Endothelial cell of umbilical vein (primary cell): ENCODE measurements at regions not wholly inside any gene's neighbourhood (a gene's known extent, or its start where the extent isn't known, plus 50 kb on each side); places are given as distances from the start of the nearest gene placed in this dataset.

Experiments
- BruUV-seq: library from RNA; stranded (reverse); fragments of 400-500 nt; replicated peaks from 2 replicates; lab custom pipeline; 2021; lab: Mats Ljungman, UMichigan
- CTCF ChIA-PET: fragments of 300-600, 350-600 bp; sonication (Branson Sonifier 250); formaldehyde crosslinking; loops from one replicate; lab custom pipeline; 2021; ENCODE audit warnings: antibody characterized with exemption, inconsistent platforms; lab: Charles Lee
- POLR2A ChIA-PET: fragments of 300-600, 350-600 bp; sonication (Branson Sonifier 250); formaldehyde crosslinking; loops from one replicate; lab custom pipeline; 2021; ENCODE audit warnings: antibody characterized with exemption, inconsistent platforms; lab: Charles Lee
- DNase-seq: peaks from one replicate; pipeline ENCODE4 v3.0.0-alpha.2; 2011; ENCODE audit warnings: low read depth, low spot score
- FAIRE-seq: peaks from 2 replicates; lab custom pipeline; 2011; peaks lifted over from hg19 to GRCh38; lab: Jason Lieb, UNC
- H2AFZ ChIP-seq: 2 replicates; pipeline ENCODE4 v1.6.0; 2012; ENCODE audit warnings: low read depth, low read length, control low read depth, inconsistent platforms
- H3K27ac ChIP-seq: 2 replicates; pipeline ENCODE4 v1.5.1; 2011; ENCODE audit warnings: low read depth, mild to moderate bottlenecking, control low read depth, low read length, moderate library complexity; ENCODE audit not compliant: insufficient read depth
- H3K27me3 ChIP-seq, 2 experiments: 2 replicates each; pipeline versions ENCODE4 v1.6.0 to v1.6.1; 2011; ENCODE audit warnings: low read length in 2 of 2, mixed read lengths in 1 of 2; ENCODE audit not compliant: control insufficient read depth in 2 of 2, insufficient read depth in 2 of 2
- H3K36me3 ChIP-seq, 2 experiments: 2 replicates in 1 of 2; 3 replicates in 1 of 2; pipeline ENCODE4 v1.5.1; 2011; ENCODE audit warnings: low read length in 2 of 2, mild to moderate bottlenecking in 1 of 2, moderate library complexity in 1 of 2; ENCODE audit not compliant: control insufficient read depth in 2 of 2, insufficient read depth in 2 of 2; ENCODE audit errors: extremely low read depth in 1 of 2
- H3K4me1 ChIP-seq: 3 replicates; pipeline ENCODE4 v1.5.1; 2011; ENCODE audit warnings: mild to moderate bottlenecking, low read length; ENCODE audit not compliant: control insufficient read depth, insufficient read depth; ENCODE audit errors: extremely low read depth
- H3K4me2 ChIP-seq: 2 replicates; pipeline ENCODE4 v1.6.1; 2011; ENCODE audit warnings: low read length, control low read depth, mixed read lengths; ENCODE audit not compliant: insufficient read depth
- H3K4me3 ChIP-seq, 3 experiments: fragments of 200-600 bp in 1 of 3; sonication (generic), shearing (Covaris generic) in 1 of 3; replicated peaks in 1 of 3; 2 replicates each; pipeline ENCODE4 v1.5.1; 2011 to 2016; ENCODE audit warnings: control low read depth in 3 of 3, low read length in 3 of 3, mild to moderate bottlenecking in 2 of 3, inconsistent platforms in 1 of 3, low read depth in 1 of 3, moderate library complexity in 1 of 3; ENCODE audit not compliant: insufficient read depth in 1 of 3
- H3K79me2 ChIP-seq: 2 replicates; pipeline ENCODE4 v1.6.0; 2012; ENCODE audit warnings: low read length, inconsistent platforms; ENCODE audit not compliant: control insufficient read depth, insufficient read depth
- H3K9ac ChIP-seq: replicated peaks from 2 replicates; pipeline ENCODE3; 2011; ENCODE audit warnings: low read length, control low read depth; ENCODE audit not compliant: insufficient read depth; ENCODE audit errors: extremely low read depth
- H3K9me1 ChIP-seq: replicated peaks from 3 replicates; pipeline ENCODE4 v1.6.0; 2011; ENCODE audit warnings: mild to moderate bottlenecking, low read length; ENCODE audit not compliant: control insufficient read depth, insufficient read depth; ENCODE audit errors: extremely low read depth
- H3K9me3 ChIP-seq: replicated peaks from 2 replicates; pipeline ENCODE4 v1.5.1; 2012; ENCODE audit warnings: low read length, inconsistent platforms; ENCODE audit not compliant: control insufficient read depth, insufficient read depth
- H4K20me1 ChIP-seq: replicated peaks from 2 replicates; pipeline ENCODE3; 2011; ENCODE audit warnings: mild to moderate bottlenecking, low read length; ENCODE audit not compliant: control insufficient read depth, insufficient read depth; ENCODE audit errors: extremely low read depth
- CTCF ChIP-seq, 2 donors: IDR thresholded peaks; 1 replicate in 1 of 2; 2 replicates in 1 of 2; pipeline ENCODE4 v1.5.1; 2011; ENCODE audit warnings: low read length in 2 of 2, mild to moderate bottlenecking in 2 of 2, moderate library complexity in 2 of 2, control low read depth in 1 of 2, inconsistent platforms in 1 of 2, low read depth in 1 of 2; ENCODE audit not compliant: insufficient read depth in 1 of 2; ENCODE audit errors: extremely low read depth in 1 of 2
- EZH2 ChIP-seq: IDR thresholded peaks from 2 replicates; pipeline ENCODE4 v1.6.1; 2012; ENCODE audit warnings: borderline replicate concordance, low read depth, mild to moderate bottlenecking, moderate library complexity, low read length, inconsistent platforms; ENCODE audit not compliant: severe bottlenecking
- GATA2 ChIP-seq: IDR thresholded peaks from 2 replicates; pipeline ENCODE4 v1.7.0; 2011; ENCODE audit warnings: low read depth, mild to moderate bottlenecking, moderate library complexity, mixed read lengths, low read length; ENCODE audit not compliant: insufficient read length, insufficient read depth
- JUN ChIP-seq: IDR thresholded peaks from 2 replicates; pipeline ENCODE4 v1.6.1; 2011; ENCODE audit warnings: borderline replicate concordance, low read depth; ENCODE audit not compliant: insufficient read length, insufficient read depth
- POLR2A ChIP-seq: IDR thresholded peaks from 2 replicates; pipeline ENCODE4 v1.6.1; 2012; ENCODE audit warnings: low read depth, mild to moderate bottlenecking, control low read depth, low read length
- POLR2AphosphoS5 ChIP-seq: IDR thresholded peaks from 2 replicates; pipeline ENCODE4 v1.6.1; 2012; ENCODE audit warnings: low read depth, mild to moderate bottlenecking, control low read depth, low read length, moderate library complexity; ENCODE audit not compliant: insufficient read depth
- dilution Hi-C: fragments of 300-500 bp; cut with MboI; formaldehyde crosslinking; loops from one replicate; pipeline ENCODE4 v1.15.0; 2019; ENCODE audit warnings: low sequenced_read_pairs; ENCODE audit not compliant: extremely low pct_ligation_motif_present
- intact Hi-C: fragments of 100-400 bp; cut with micrococcal nuclease; formaldehyde crosslinking; loops from one replicate; pipeline ENCODE4 v1.10.0; 2022
- TF ChIP-seq, protein P1 (sequence below): IDR thresholded peaks from 2 replicates; pipeline ENCODE4 v1.6.1; 2011; ENCODE audit not compliant: insufficient read depth, insufficient read length

GRCh38 chrX:88136328-88136727, 610.7 kb upstream of the CPXCR1 start:
- no peak for TF ChIP-seq EZH2
- no peak for TF ChIP-seq POLR2A
- no peak for TF ChIP-seq CTCF (IDR thresholded peaks at IDR 0.05; ENCODE audit: extremely low read depth in 1 of 2, insufficient read depth in 1 of 2, low read depth in 1 of 2, low read length in 2 of 2)
- TF ChIP-seq, protein P1, sequence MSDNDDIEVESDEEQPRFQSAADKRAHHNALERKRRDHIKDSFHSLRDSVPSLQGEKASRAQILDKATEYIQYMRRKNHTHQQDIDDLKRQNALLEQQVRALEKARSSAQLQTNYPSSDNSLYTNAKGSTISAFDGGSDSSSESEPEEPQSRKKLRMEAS = no peak
- TF ChIP-seq JUN = no peak
- Histone ChIP-seq H3K4me1 (no peaks in the 10 kb centered on the region), H3K9ac (no peak overlapping the region), H3K4me2 (no peak overlapping the region), H3K4me3 (no peak overlapping the region), H3K9me3 (no peaks in the 10 kb centered on the region), H4K20me1 (no peaks in the 10 kb centered on the region), H3K27ac (no peak overlapping the region), H3K9me1 (no peaks in the 10 kb centered on the region), H3K27me3 (no peaks in the 10 kb centered on the region), H3K79me2 (no peaks in the 10 kb centered on the region), H3K36me3 (no peaks in the 10 kb centered on the region), H2AFZ (no peak overlapping the region)
- ChIA-PET CTCF (no interaction called here), POLR2A (no interaction called here)
- FAIRE-seq = no peak
- intact Hi-C loops = no loop called here
- DNase-seq = no peak
- no TSS peak for BruUV-seq
- dilution Hi-C loops = no loop called here

- no peaks in the 10 kb centered on the region for H3K36me3 ChIP-seq
- DNase-seq (no peak), FAIRE-seq (no peak)
- no peaks in the 10 kb centered on the region for H3K9me3 ChIP-seq
- no peak overlapping the region for H3K9ac ChIP-seq
- H3K27me3 ChIP-seq = no peaks in the 10 kb centered on the region
- no peaks in the 10 kb centered on the region for H3K79me2 ChIP-seq
- dilution Hi-C loops (no loop called here), intact Hi-C loops (no loop called here)
- TF ChIP-seq JUN = no peak
- TF ChIP-seq POLR2AphosphoS5 = no peak
- no peak for TF ChIP-seq GATA2
- H3K9me1 ChIP-seq = no peaks in the 10 kb centered on the region
- POLR2A ChIA-PET = no interaction called here
- no peak overlapping the region for H2AFZ ChIP-seq
- H3K4me2 ChIP-seq = no peak overlapping the region
- no peaks in the 10 kb centered on the region for H4K20me1 ChIP-seq
- CTCF ChIA-PET = no interaction called here
- H3K4me3 ChIP-seq = no peak overlapping the region
- no peak overlapping the region for H3K27ac ChIP-seq
- no TSS peak for BruUV-seq
- H3K4me1 ChIP-seq = no peaks in the 10 kb centered on the region
Measured at GRCh38 chrX:88146577-88146976, 600.4 kb upstream of the CPXCR1 start.
